ENCODE measurements at regions not wholly inside any gene's neighbourhood (a gene's known extent, or its start where the extent isn't known, plus 50 kb on each side); places are given as distances from the start of the nearest gene placed in this dataset.

- no peak for DNase-seq (ENCODE audit: low spot score)
- ATAC-seq: no peak
- intact Hi-C loops (cut with DNase I): no loop called here
Observed at GRCh38 chr4:95602872-95603271, 54.1 kb upstream of the UNC5C start.

- intact Hi-C loops (cut with DNase I): no loop called here
- no peak for DNase-seq (ENCODE audit: low spot score)
- no peak for ATAC-seq
Observed at GRCh38 chr4:95601356-95601755, 52.6 kb upstream of the UNC5C start.

- no peak for ATAC-seq
- DNase-seq (ENCODE audit: low spot score): no peak
- intact Hi-C loops (cut with DNase I): no loop called here
Observed at GRCh38 chr4:95599777-95600400, 51.1 kb upstream of the UNC5C start.

Data from sciatic nerve (tissue), 2 donors.